GM12878 (cell line): ENCODE measurements at regions not wholly inside any gene's neighbourhood (a gene's known extent, or its start where the extent isn't known, plus 50 kb on each side); places are given as distances from the start of the nearest gene placed in this dataset.

ENCODE experiments used
- ATAC-seq: fragments of 200-7000 bp; cut with Tn5 transposase; 3 replicates; pipeline ENCODE4 v1.9.1; 2020; ENCODE audit warnings: mild to moderate bottlenecking, moderate library complexity
- BruUV-seq: library from RNA; stranded (reverse); fragments of 400-500 nt; replicated peaks from 2 replicates; lab custom pipeline; 2021; lab: Mats Ljungman, UMichigan
- CTCF ChIA-PET: fragments of 300-600 bp; sonication (Branson Sonifier 250); formaldehyde crosslinking; extraction: SDS; loops from one replicate; lab custom pipeline; 2021; ENCODE audit warnings: inconsistent platforms; lab: Yijun Ruan, JAX
- POLR2A ChIA-PET: fragments of 350-600 bp; formaldehyde crosslinking; extraction: SDS; loops from one replicate; lab custom pipeline; 2021; ENCODE audit warnings: inconsistent platforms; lab: Charles Lee
- RAD21 ChIA-PET: fragments of 300-600 bp; sonication (Branson Sonifier 250); formaldehyde crosslinking; loops from one replicate; lab custom pipeline; 2023; ENCODE audit warnings: antibody characterized with exemption; ENCODE audit not compliant: unreplicated experiment; lab: Charles Lee
- SMC1A ChIA-PET: fragments of 300-600 bp; sonication (Branson Sonifier 250); formaldehyde crosslinking; loops from one replicate; lab custom pipeline; 2023; ENCODE audit not compliant: unreplicated experiment, uncharacterized antibody; lab: Charles Lee
- DNase-seq: peaks from one replicate; pipeline ENCODE4 v3.0.0-alpha.2; 2011; ENCODE audit warnings: low read depth, low spot score
- FAIRE-seq: peaks from 3 replicates; lab custom pipeline; 2011; peaks lifted over from hg19 to GRCh38; lab: Jason Lieb, UNC
- H2AFZ ChIP-seq: 2 replicates; pipeline ENCODE4 v1.6.0; 2011; ENCODE audit warnings: low read depth, low read length, control low read depth; ENCODE audit not compliant: control insufficient read depth
- H3K27ac ChIP-seq: 2 replicates; pipeline ENCODE4 v1.5.1; 2011; ENCODE audit warnings: control low read depth; ENCODE audit not compliant: control insufficient read depth, insufficient read depth
- H3K27me3 ChIP-seq, 2 experiments: replicated peaks in 1 of 2; 2 replicates each; pipeline versions ENCODE4 v1.6.0 to v1.6.1; 2011; ENCODE audit warnings: low read length in 1 of 2; ENCODE audit not compliant: control insufficient read depth in 2 of 2, insufficient read depth in 2 of 2
- H3K36me3 ChIP-seq, 2 experiments: 2 replicates each; pipeline ENCODE4 v1.5.1; 2011; ENCODE audit warnings: low read length in 1 of 2; ENCODE audit not compliant: control insufficient read depth in 2 of 2, insufficient read depth in 2 of 2
- H3K4me1 ChIP-seq: 2 replicates; pipeline ENCODE4 v1.6.1; 2011; ENCODE audit warnings: mild to moderate bottlenecking, low read length, moderate library complexity, mixed read lengths; ENCODE audit not compliant: control insufficient read depth, insufficient read depth
- H3K4me2 ChIP-seq: 2 replicates; pipeline ENCODE4 v1.6.0; 2011; ENCODE audit warnings: control low read depth; ENCODE audit not compliant: control insufficient read depth, insufficient read depth
- H3K4me3 ChIP-seq: fragments of 200-600 bp; sonication (generic); 2 replicates; pipeline ENCODE4 v1.5.1; 2016
- H3K79me2 ChIP-seq: 2 replicates; pipeline ENCODE4 v1.6.0; 2011; ENCODE audit warnings: low read length; ENCODE audit not compliant: control insufficient read depth, insufficient read depth
- H3K9ac ChIP-seq: 2 replicates; pipeline ENCODE4 v1.8.0; 2011; ENCODE audit warnings: low read length, control low read depth, mixed read lengths; ENCODE audit not compliant: control insufficient read depth, insufficient read depth
- H3K9me3 ChIP-seq: replicated peaks from 3 replicates; pipeline ENCODE4 v1.5.1; 2011; ENCODE audit warnings: mild to moderate bottlenecking, low read length; ENCODE audit not compliant: control insufficient read depth, insufficient read depth
- H4K20me1 ChIP-seq: 2 replicates; pipeline ENCODE4 v1.6.0; 2011; ENCODE audit not compliant: control insufficient read depth, insufficient read depth
- BCLAF1 ChIP-seq: fragments of 450-650 bp; IDR thresholded peaks from 2 replicates; pipeline ENCODE4 v1.6.1; 2017; ENCODE audit warnings: antibody characterized with exemption, mild to moderate bottlenecking, moderate library complexity
- BRCA1 ChIP-seq: IDR thresholded peaks from 2 replicates; pipeline ENCODE4 v1.6.1; 2011; ENCODE audit warnings: low read depth, low read length, improper control_type of control experiment
- CREB1 ChIP-seq: IDR thresholded peaks from 2 replicates; pipeline ENCODE4 v1.6.1; 2012; ENCODE audit warnings: low read depth, mild to moderate bottlenecking, inconsistent platforms
- MTA3 ChIP-seq: IDR thresholded peaks from 2 replicates; pipeline ENCODE4 v1.6.1; 2012; ENCODE audit warnings: low read length, inconsistent platforms, borderline replicate concordance
- NKRF ChIP-seq: fragments of 450-650 bp; conservative IDR thresholded peaks from 2 replicates; pipeline ENCODE4 v1.6.1; 2017; ENCODE audit warnings: mild to moderate bottlenecking, moderate library complexity
- SREBF1 ChIP-seq: IDR thresholded peaks from 2 replicates; pipeline ENCODE4 v1.6.1; 2012; ENCODE audit warnings: mild to moderate bottlenecking, low read length
- TAF1 ChIP-seq: IDR thresholded peaks from 2 replicates; pipeline ENCODE4 v1.6.1; 2011; ENCODE audit warnings: mild to moderate bottlenecking, low read depth, low read length, borderline replicate concordance
- USF2 ChIP-seq: IDR thresholded peaks from 2 replicates; pipeline ENCODE4 v1.6.1; 2011; ENCODE audit warnings: low read depth, low read length, improper control_type of control experiment, borderline replicate concordance
- WGBS: methylation state at CpG from one replicate; pipeline ENCODE4 v1.1.6; 2016; ENCODE audit warnings: low lambda C conversion rate; ENCODE audit not compliant: insufficient replicate concordance, insufficient coverage; ENCODE audit errors: missing lambda C conversion rate; 5-methylcytosine and 5-hydroxymethylcytosine counted together
- in situ Hi-C: fragments of 300-500 bp; cut with MboI; formaldehyde crosslinking; loops from 9 replicates; pipeline ENCODE4 v1.14.3; 2018; ENCODE audit warnings: mixed read lengths
- intact Hi-C: fragments of 100-400 bp; cut with micrococcal nuclease; formaldehyde crosslinking; loops from one replicate; pipeline ENCODE4 v1.14.2; 2022; ENCODE audit not compliant: unreplicated experiment

- no peak overlapping the region for H2AFZ ChIP-seq
- ChIA-PET SMC1A (no interaction called here), POLR2A (no interaction called here), RAD21 (no interaction called here), CTCF (no interaction called here)
- no peak overlapping the region for H3K4me2 ChIP-seq
- H3K36me3 ChIP-seq = no peaks in the 10 kb centered on the region
- TF ChIP-seq MTA3 (no peak), NKRF (no peak), SREBF1 (no peak), CREB1 (no peak), USF2 (no peak), BCLAF1 (no peak), TAF1 (no peak), BRCA1 (no peak)
- H3K79me2 ChIP-seq = no peaks in the 10 kb centered on the region
- no TSS peak for BruUV-seq
- no peak overlapping the region for H3K27ac ChIP-seq
- H3K9ac ChIP-seq = no peak overlapping the region
- ATAC-seq = no peak
- H4K20me1 ChIP-seq = no peaks in the 10 kb centered on the region
- intact Hi-C loops = no loop called here
- no peak overlapping the region for H3K4me3 ChIP-seq
- no peak for FAIRE-seq
- WGBS = no CpG with 5 or more reads among the region's 4 CpGs
- in situ Hi-C loops = no loop called here
- no peaks in the 10 kb centered on the region for H3K9me3 ChIP-seq
- DNase-seq = no peak
- H3K4me1 ChIP-seq = no peaks in the 10 kb centered on the region
- H3K27me3 ChIP-seq = no peaks in the 10 kb centered on the region
Measured at GRCh38 chrY:7957773-7958172, 1046.2 kb upstream of the AMELY start.
